Endothelial cell (in vitro differentiated cells): ENCODE measurements at regions not wholly inside any gene's neighbourhood (a gene's known extent, or its start where the extent isn't known, plus 50 kb on each side); places are given as distances from the start of the nearest gene placed in this dataset.

Experiments used
- DNase-seq: peaks from one replicate; pipeline ENCODE4 v3.0.0; 2021; ENCODE audit warnings: low spot score
- H3K27ac Mint-ChIP-seq: one replicate; pipeline ENCODE4 v1.8.0; 2021; ENCODE audit warnings: mixed read lengths, inconsistent platforms; ENCODE audit not compliant: unreplicated experiment
- H3K27me3 Mint-ChIP-seq: one replicate; pipeline ENCODE4 v1.8.0; 2021; ENCODE audit warnings: mild to moderate bottlenecking, moderate library complexity, mixed read lengths, inconsistent platforms; ENCODE audit not compliant: unreplicated experiment
- H3K36me3 Mint-ChIP-seq: one replicate; pipeline ENCODE4 v1.8.0; 2021; ENCODE audit warnings: mild to moderate bottlenecking, low read depth, mixed read lengths, inconsistent platforms; ENCODE audit not compliant: unreplicated experiment
- H3K4me1 Mint-ChIP-seq: one replicate; pipeline ENCODE4 v1.8.0; 2021; ENCODE audit warnings: mild to moderate bottlenecking, mixed read lengths, inconsistent platforms; ENCODE audit not compliant: unreplicated experiment
- H3K4me3 Mint-ChIP-seq: one replicate; pipeline ENCODE4 v1.8.0; 2021; ENCODE audit warnings: mild to moderate bottlenecking, mixed read lengths, inconsistent platforms; ENCODE audit not compliant: unreplicated experiment
- H3K9me3 Mint-ChIP-seq: one replicate; pipeline ENCODE4 v1.8.0; 2021; ENCODE audit warnings: mixed read lengths, inconsistent platforms; ENCODE audit not compliant: unreplicated experiment
- CTCF ChIP-seq: fragments of 200-600 bp; sonication (generic); IDR thresholded peaks from one replicate; pipeline ENCODE4 v1.5.0; 2021; ENCODE audit warnings: antibody characterized with exemption; ENCODE audit not compliant: unreplicated experiment

- Mint-ChIP-seq H3K4me1 (no peaks in the 10 kb centered on the region), H3K4me3 (no peak overlapping the region), H3K9me3 (no peaks in the 10 kb centered on the region), H3K27ac (no peak overlapping the region), H3K36me3 (no peaks in the 10 kb centered on the region), H3K27me3 (no peaks in the 10 kb centered on the region)
- no peak for DNase-seq
- TF ChIP-seq CTCF: no peak
Measured at GRCh38 chr1:69073176-69073575, 494.5 kb upstream of the LRRC7 start.

GRCh38 chr1:69076631-69077030 is 491.1 kb upstream of the LRRC7 start:
- TF ChIP-seq CTCF: no peak
- Mint-ChIP-seq H3K9me3 (no peaks in the 10 kb centered on the region), H3K4me3 (no peak overlapping the region), H3K27ac (peak overlapping the region; percentile 62), H3K4me1 (no peaks in the 10 kb centered on the region), H3K27me3 (no peaks in the 10 kb centered on the region), H3K36me3 (no peaks in the 10 kb centered on the region)
- DNase-seq: no peak

GRCh38 chr1:69077198-69077597 is 490.5 kb upstream of the LRRC7 start:
- Mint-ChIP-seq H3K9me3 (no peaks in the 10 kb centered on the region), H3K4me1 (no peaks in the 10 kb centered on the region), H3K36me3 (no peaks in the 10 kb centered on the region), H3K27ac (peak overlapping the region; percentile 62), H3K27me3 (no peaks in the 10 kb centered on the region), H3K4me3 (no peak overlapping the region)
- no peak for TF ChIP-seq CTCF
- DNase-seq: no peak

GRCh38 chr1:69077633-69078032 is 490.1 kb upstream of the LRRC7 start:
- Mint-ChIP-seq H3K4me3 (no peak overlapping the region), H3K4me1 (no peaks in the 10 kb centered on the region), H3K27ac (no peak overlapping the region), H3K36me3 (no peaks in the 10 kb centered on the region), H3K9me3 (no peaks in the 10 kb centered on the region), H3K27me3 (no peaks in the 10 kb centered on the region)
- TF ChIP-seq CTCF: no peak
- no peak for DNase-seq

- no peak overlapping the region for H3K4me3 Mint-ChIP-seq
- no peak for DNase-seq
- no peak overlapping the region for H3K27ac Mint-ChIP-seq
- no peaks in the 10 kb centered on the region for H3K4me1 Mint-ChIP-seq
- TF ChIP-seq CTCF: no peak
- peaks cover 2% of the 10 kb centered on the region for H3K27me3 Mint-ChIP-seq
- no peaks in the 10 kb centered on the region for H3K9me3 Mint-ChIP-seq
- H3K36me3 Mint-ChIP-seq: no peaks in the 10 kb centered on the region
Measured at GRCh38 chr1:69081668-69082067, 486.1 kb upstream of the LRRC7 start.
